Activated CD8-positive, alpha-beta memory T cell treated with anti-CD3 and anti-CD28 coated beads, Interleukin-2, amount 50 U/mL, for 24 hours (primary cell): ENCODE measurements at regions not wholly inside any gene's neighbourhood (a gene's known extent, or its start where the extent isn't known, plus 50 kb on each side); places are given as distances from the start of the nearest gene placed in this dataset.
"Not testable (repeated sequence)": the region's sequence is repeated elsewhere in the genome, so short reads cannot be mapped to it uniquely, and the experiment has no call there.

Source experiments
- DNase-seq: peaks from one replicate; pipeline ENCODE4 v3.0.0-alpha.2; 2020; ENCODE audit errors: extremely low read depth

GRCh38 chr4:180993244-180993836 is 1249.9 kb upstream of the TENM3 start:
- DNase-seq, result no peak

GRCh38 chr4:180994722-180995121 is 1248.5 kb upstream of the TENM3 start:
- DNase-seq, result no peak

DNA sequence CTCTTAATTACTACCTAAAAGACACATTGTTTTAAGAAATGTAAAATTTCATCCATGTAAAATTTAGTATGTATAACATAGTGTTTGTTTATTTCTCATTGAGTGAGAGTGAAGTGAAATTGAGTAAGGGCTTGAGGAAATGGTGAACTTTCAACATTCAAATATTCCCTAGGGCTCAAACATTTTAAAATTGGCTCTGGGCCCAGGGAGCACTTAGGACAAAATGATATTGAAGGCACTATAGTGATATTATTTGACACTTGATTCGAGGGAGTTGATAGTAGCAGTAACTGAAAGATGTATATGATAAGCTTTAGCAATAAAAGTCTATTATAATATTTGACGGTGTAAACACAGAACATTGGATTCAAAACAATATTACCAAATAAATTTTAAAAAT is 1244.0 kb upstream of the TENM3 start:
- no peak for DNase-seq

DNA sequence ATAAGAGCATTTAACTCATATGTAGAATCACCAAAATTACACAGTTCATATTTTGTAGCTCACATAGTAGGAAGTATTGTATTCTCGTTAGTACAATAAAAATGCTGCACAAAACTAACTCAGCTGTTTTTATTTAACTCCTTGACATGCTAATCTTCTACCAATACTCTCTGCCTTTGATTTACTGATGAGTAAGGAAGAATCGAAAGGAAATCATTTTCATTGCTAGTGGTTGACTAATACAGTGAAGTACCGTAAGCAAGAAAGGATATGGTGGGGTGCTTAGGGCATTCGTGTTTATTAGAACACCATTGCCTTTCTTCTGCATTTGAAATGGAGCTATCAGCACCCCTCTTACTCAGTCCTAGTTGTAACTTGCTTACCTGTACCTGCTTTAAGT is 1239.1 kb upstream of the TENM3 start:
- DNase-seq, result no peak

- DNase-seq, result no peak
Observed at GRCh38 chr4:181006499-181007260, 1236.5 kb upstream of the TENM3 start.

GRCh38 chr4:181007751-181008150 is 1235.5 kb upstream of the TENM3 start:
- DNase-seq, result no peak

DNA sequence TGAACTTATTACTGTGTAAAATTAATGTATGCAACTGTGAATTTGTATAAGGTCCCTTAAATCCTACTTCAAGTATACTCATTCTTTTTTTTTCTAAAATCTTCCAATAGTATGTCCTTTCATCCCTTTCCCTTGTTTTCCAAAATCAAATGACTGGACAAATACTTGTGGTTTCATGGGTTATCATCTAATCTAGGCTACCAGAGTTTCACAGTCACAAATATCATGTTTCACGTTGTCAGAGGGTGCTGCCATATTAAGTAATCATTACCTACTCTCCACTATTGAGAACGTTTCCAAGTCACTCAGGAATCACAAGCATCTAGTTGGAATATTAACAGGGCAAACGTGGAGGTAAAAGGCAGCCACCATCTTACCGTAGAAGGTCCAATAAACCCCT is 1235.0 kb upstream of the TENM3 start:
- DNase-seq, result no peak

- DNase-seq, result no peak
Observed at GRCh38 chr4:181013162-181013561, 1230.0 kb upstream of the TENM3 start.

- DNase-seq, result no peak
Observed at GRCh38 chr4:181017038-181017437, 1226.2 kb upstream of the TENM3 start.

- DNase-seq, result no peak
Observed at GRCh38 chr4:181018472-181018871, 1224.7 kb upstream of the TENM3 start.

- DNase-seq, result no peak
Observed at GRCh38 chr4:181018913-181019312, 1224.3 kb upstream of the TENM3 start.

DNA sequence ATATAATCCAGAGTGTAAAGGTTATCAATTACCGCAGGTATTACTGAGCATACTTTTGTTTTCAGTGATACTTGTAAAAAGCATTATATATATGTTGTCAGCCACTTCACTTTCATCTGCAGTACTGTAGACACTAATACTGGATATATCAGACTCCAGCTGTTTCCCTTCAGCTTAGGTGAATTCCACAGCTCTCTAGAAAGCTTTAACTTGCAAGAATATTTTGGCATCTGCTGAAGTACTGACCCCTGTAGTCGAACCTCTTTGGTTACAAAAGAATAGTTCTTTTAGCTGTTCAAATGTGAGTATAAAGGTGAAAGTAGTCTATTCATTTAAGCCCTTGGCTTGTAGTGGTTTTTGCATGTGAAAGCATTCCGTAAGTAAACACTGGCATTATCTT is 1222.7 kb upstream of the TENM3 start:
- DNase-seq, result no peak

DNA sequence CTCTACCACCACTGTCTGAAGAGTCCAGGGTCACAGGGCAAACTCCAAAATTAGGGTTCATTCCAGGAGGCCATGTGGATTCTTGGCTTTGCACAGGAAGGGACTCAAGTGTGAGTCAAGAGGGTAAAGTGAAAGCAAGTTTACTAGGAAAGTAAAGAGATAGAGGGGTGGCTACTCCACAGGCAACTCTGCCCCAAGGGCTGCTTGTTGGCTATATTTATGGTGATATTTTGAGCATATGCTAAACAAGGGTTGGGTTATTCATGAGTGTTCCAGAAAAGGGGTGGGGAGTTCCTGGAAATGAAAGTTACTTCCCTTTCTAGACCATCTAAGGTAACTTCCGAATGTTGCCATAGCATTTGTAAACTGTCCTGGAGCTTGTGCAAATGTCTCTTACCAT is 1222.0 kb upstream of the TENM3 start:
- DNase-seq, result no peak

DNA sequence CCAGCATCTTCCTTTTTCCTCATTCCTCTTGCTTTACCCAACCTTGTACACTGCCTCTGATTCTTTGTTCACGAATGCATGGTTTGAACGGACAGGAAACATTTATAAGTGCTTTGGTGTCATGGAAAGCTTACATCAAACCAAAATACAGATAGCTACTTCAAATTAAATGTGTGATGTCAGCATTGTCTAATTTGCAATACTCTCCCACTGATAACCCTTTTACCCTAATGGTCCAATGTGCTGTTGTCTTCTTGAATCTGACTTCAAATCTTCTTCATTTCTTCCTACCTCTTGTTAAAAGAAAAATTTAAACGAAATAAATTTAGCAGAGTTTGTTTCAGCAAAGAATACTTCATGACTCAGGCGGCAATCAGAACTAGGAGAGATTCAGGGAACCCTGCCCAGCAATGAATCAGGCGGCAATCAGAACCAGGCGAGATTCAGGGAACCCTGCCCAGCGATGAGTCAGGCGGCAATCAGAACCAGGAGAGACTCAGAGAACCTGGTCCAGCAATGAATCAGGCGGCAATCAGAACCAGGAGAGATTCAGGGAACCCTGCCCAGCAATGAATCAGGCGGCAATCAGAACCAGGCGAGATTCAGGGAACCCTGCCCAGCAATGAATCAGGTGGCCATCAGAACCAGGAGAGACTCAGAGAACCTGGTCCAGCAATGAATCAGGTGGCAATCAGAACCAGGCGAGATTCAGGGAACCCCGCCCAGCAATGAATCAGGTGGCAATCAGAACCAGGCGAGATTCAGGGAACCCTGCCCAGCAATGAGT is 1212.9 kb upstream of the TENM3 start:
- DNase-seq, result not testable (repeated sequence)

DNA sequence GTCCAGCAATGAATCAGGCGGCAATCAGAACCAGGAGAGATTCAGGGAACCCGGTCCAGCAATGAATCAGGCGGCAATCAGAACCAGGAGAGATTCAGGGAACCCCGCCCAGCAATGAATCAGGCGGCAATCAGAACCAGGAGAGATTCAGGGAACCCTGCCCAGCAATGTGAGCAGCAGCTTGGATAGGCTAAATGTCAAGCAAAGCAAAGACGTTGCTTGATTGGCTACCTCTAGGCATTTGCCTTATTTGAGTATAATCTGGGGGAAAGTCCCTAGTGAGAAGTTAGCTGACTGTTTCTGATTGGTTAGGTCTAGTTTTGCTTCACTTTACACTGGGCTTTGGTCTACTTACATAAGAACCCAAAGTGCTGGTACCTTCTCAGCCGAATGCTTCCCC is 1212.2 kb upstream of the TENM3 start:
- no peak for DNase-seq

DNA sequence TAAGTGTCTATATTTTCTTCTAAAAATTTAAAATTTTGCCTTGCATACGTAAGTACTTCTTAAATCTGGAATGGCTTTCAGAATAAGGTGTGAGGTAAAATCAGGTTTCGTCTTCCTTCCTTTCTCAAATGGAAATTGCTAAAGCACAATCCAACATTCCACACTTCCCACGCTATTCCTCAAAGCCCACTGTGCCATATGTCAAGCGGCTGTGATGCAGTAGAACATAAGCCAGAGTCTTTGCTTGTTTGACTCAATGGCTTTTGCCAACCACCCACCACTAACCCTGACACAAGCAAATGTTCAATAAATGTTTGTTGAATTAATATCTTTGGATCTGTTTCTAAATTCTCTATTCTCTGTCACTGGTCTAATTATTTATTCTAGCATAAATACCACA is 1199.7 kb upstream of the TENM3 start:
- DNase-seq, result no peak

DNA sequence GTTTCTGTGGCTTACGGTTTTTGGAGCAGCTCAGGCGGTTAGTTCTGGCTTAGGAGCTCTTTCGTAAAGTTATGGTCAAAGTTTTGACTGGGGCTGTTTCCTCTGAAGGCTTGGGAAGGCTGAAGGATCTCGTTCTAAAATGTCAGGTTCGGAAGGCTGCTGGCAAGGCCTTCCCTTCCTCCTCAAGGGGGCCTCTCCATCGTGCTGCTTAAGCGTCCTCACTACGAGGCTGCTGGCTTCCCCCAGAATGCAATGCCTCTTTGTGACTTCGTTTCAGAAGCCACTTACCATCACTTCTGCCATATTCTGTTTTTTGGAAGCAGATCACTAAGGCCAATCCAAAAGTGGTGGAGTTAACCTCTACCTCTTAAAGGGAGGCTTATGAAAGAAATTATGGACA is 1196.4 kb upstream of the TENM3 start:
- no peak for DNase-seq

DNA sequence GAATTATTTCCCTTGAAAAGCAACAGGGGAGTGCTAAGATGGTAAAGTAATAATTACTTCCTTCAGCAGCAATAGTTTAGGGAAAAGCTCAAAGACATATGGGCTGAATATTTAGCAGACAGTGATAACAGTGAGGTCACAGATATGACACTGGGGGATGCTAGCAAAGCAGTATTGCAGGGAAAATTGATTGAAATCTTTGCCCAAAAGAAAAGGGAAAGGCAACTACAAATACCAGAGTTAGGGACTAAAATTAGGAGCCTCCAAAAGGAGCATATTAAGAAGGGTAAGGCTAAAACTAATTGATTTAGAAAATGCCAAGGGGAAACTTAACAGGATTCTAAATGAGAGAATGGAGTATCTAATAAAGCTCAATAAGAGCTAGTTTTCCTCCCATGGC is 1191.3 kb upstream of the TENM3 start:
- no peak for DNase-seq

DNA sequence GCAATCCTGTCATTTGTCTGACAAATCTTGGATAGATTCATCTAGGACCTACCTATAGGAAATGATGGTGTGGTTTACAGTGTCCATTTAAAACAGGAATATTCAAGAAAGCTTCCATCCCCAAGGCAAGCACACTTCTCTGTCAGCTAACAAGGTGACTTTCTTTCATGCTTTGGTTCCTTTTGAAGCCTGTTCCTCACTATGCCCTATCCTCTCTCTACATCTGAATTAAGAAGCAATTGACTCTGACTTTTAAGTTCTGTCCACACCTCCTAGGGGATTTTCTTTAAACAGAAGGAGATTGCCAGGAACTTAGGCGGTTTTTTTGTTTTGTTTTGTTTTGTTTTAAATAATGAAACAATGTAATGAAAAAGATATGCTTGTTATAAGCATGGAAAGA is 1181.4 kb upstream of the TENM3 start:
- no peak for DNase-seq

DNA sequence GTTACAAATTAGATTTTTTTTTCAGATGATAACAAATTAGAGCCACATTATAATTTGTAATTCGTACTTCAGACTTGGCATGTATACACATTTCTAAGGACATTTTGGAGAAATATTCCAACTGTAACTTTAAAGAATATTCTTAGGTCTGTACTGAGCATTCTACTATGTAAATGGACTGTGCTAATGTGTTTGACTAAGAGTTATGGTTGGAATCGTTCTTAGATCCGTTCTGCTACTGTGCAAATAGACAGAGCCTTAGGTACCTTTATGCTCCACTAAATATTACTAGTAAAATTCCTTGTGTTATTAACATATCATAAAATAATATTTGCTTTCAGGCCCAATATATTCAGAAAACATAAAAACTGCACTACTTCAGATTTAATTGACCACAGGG is 1180.0 kb upstream of the TENM3 start:
- no peak for DNase-seq

DNA sequence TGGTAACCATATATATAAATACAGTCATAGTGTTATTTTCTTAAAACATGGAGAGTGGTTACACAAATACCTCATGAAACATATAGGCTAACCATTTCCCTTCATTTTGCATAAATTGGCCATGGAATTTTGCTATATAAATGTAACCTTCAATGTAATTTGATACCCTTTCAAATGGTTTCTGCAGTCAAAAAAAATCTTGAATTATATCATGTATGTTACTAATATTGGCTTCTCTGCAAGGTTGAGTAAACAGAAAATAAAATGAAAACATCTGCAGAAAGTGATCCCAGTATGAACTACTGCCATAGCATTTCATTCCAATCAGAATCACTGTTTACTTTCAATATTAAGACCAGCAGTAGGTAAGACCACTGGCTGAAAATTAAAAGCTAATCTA is 1165.9 kb upstream of the TENM3 start:
- DNase-seq, result no peak

DNA sequence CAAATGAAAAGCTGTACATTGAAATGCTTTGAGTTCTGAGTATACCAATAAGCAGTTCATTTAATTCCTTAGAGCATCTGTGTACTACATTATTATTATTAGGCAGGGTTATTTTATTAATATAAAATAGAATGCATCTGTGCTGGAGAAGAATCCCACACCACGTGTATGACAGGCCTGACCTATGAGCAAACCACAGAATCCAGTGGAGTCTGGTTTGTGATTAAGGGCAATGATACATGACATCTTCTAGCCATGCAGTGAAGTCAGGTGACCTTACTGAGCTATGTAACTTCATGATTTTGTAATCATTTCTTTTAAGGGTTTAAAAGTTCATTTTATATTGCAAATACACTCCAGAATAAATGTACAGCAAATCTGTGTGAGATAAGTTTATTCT is 1165.0 kb upstream of the TENM3 start:
- DNase-seq, result no peak

GRCh38 chr4:181083757-181084361 is 1159.3 kb upstream of the TENM3 start:
- DNase-seq, result no peak
